Heart left ventricle (tissue), 16 donors: ENCODE measurements at regions not wholly inside any gene's neighbourhood (a gene's known extent, or its start where the extent isn't known, plus 50 kb on each side); places are given as distances from the start of the nearest gene placed in this dataset.

Experiments used
- ATAC-seq, 4 donors: fragments of 200-7000 bp; cut with Tn5 transposase; one replicate each; pipeline ENCODE4 v1.9.1; 2020 to 2022; ENCODE audit warnings: moderate library complexity in 4 of 4, mild to moderate bottlenecking in 3 of 4, moderate number of reproducible peaks in 1 of 4
- DNase-seq, 5 donors: peaks; one replicate each; pipeline ENCODE4 v3.0.0-alpha.2; 2020
- H3K27ac ChIP-seq, 12 donors: fragments of 200-600 bp; sonication (generic) in 4 of 12; one replicate each; pipeline versions ENCODE4 v1.5.0 to v1.8.0; 2016 to 2022; ENCODE audit warnings: mild to moderate bottlenecking in 2 of 12
- H3K27me3 ChIP-seq, 9 donors: fragments of 200-600 bp; sonication (generic) in 2 of 9; one replicate each; pipeline versions ENCODE4 v1.5.1 to v1.8.0; 2016 to 2022; ENCODE audit warnings: mild to moderate bottlenecking in 3 of 9
- H3K36me3 ChIP-seq, 9 donors: fragments of 200-600 bp; sonication (generic) in 2 of 9; one replicate each; pipeline versions ENCODE4 v1.5.0 to v1.8.0; 2018 to 2022; ENCODE audit warnings: mild to moderate bottlenecking in 2 of 9
- H3K4me1 ChIP-seq, 12 donors: fragments of 200-600 bp; sonication (generic) in 4 of 12; one replicate each; pipeline versions ENCODE4 v1.5.0 to v1.8.0; 2016 to 2022; ENCODE audit warnings: mild to moderate bottlenecking in 3 of 12
- H3K4me3 ChIP-seq, 12 donors: fragments of 200-600 bp; sonication (generic) in 4 of 12; one replicate each; pipeline versions ENCODE4 v1.5.0 to v1.8.0; 2017 to 2022; ENCODE audit warnings: mild to moderate bottlenecking in 9 of 12, moderate library complexity in 4 of 12
- H3K9me3 ChIP-seq, 12 donors: fragments of 200-600 bp; sonication (generic) in 4 of 12; one replicate each; pipeline versions ENCODE4 v1.5.0 to v1.8.0; 2016 to 2022; ENCODE audit warnings: mild to moderate bottlenecking in 1 of 12
- POLR2A ChIP-seq, 2 donors: fragments of 450-650 bp; IDR thresholded peaks; one replicate each; pipeline ENCODE4 v1.6.1; 2017; ENCODE audit warnings: antibody characterized with exemption in 2 of 2, mild to moderate bottlenecking in 2 of 2, moderate library complexity in 2 of 2
- WGBS, 4 donors: extraction: QIAGEN DNeasy Blood & Tissue Kit in 2 of 4; methylation state at CpG; one replicate each; pipeline versions ENCODE4 v1.1.5 to v1.1.7; 2013 to 2018; 5-methylcytosine and 5-hydroxymethylcytosine counted together
- intact Hi-C, 10 donors: fragments of 100-400 bp; cut with DNase I; formaldehyde crosslinking; loops; one replicate each; pipeline versions ENCODE4 v1.11.1 to v1.14.2; 2022
- TF ChIP-seq, protein P1 (sequence below), 12 donors: fragments of 200-600 bp; sonication (generic) in 4 of 12; IDR thresholded peaks; one replicate each; pipeline versions ENCODE4 v1.5.0 to v1.8.0; 2018 to 2022; ENCODE audit warnings: antibody characterized with exemption in 12 of 12, mild to moderate bottlenecking in 5 of 12
- donor health status: ischemic (EF 13 %, LVEDD 7.1; RV severe dilation, severe dysfunction).
- donor health status: healthy with polysubstance abuse.
- donor health status: DM: no; HTN: yes; CAD: no.
- donor health status: DM: no; HTN: no; CAD: no.
- donor health status: ischemic (EF 25% LVEDD 6.9; RV normal size, moderate dysfunction).
- donor health status: ischemic (EF 25% LVEDD 5.7; RV mildly dilated, moderate dysfunction).
- donor health status: healthy.
- donor health status: DM: yes; HTN: yes; CAD: no.
- donor health status: ischemic (EF 35%, LVEDD 5.7; RV mildly dilated, moderate dysfunction).
- donor health status: nonischemic (EF 11% LVEDD 7.7; RV severe dilation, severe dysfunction).
- donor health status: DM: yes; HTN: yes; CAD: no.
- donor health status: PGD.
- donor health status: ischemic (EF 29% LVEDD 5.4; RV normal size, mild dysfunction).
- donor health status: nonischemic (EF 23%, LVEDD 6.1; RV moderate dilation, normal function).

DNA sequence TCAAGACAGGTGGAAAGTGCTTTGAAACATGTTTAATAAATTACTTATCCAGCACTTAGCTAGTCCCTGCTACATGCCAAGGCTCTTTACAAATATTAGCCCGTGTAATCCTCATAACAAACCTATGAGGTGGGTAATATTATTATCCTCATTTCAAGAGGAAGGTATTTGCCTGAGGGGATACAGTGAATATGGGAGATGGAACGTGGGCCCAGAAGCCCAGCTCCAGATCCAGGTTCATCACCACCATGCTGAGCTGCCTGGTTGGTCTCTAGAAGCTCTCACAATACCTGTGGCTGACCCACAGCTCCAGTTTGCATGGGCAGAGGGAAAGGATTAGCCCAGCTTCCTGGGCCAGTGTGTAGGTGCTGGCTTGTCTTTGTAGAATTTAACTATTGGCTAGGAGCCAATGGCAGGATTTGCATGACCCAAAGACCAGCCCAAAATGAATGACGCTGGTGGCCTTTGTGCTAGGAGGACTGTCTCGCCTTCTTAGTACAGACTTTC is 61.6 kb upstream of the ATP8B1 start:
- 85 to 91% (median 91%) methylated on average over 4 of the region's 4 CpGs for WGBS, 4 donors
- Histone ChIP-seq H3K27ac (no peak overlapping the region), H3K4me3 (no peak overlapping the region), H3K27me3 (no peaks in the 10 kb centered on the region), H3K9me3 (no peaks in the 10 kb centered on the region), H3K36me3 (no peaks in the 10 kb centered on the region), H3K4me1 (no peaks in the 10 kb centered on the region)
- TF ChIP-seq POLR2A (IDR thresholded peaks at IDR 0.05), result no peak
- TF ChIP-seq, protein P1, sequence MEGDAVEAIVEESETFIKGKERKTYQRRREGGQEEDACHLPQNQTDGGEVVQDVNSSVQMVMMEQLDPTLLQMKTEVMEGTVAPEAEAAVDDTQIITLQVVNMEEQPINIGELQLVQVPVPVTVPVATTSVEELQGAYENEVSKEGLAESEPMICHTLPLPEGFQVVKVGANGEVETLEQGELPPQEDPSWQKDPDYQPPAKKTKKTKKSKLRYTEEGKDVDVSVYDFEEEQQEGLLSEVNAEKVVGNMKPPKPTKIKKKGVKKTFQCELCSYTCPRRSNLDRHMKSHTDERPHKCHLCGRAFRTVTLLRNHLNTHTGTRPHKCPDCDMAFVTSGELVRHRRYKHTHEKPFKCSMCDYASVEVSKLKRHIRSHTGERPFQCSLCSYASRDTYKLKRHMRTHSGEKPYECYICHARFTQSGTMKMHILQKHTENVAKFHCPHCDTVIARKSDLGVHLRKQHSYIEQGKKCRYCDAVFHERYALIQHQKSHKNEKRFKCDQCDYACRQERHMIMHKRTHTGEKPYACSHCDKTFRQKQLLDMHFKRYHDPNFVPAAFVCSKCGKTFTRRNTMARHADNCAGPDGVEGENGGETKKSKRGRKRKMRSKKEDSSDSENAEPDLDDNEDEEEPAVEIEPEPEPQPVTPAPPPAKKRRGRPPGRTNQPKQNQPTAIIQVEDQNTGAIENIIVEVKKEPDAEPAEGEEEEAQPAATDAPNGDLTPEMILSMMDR (IDR thresholded peaks at IDR 0.05), result no peak
- ATAC-seq (no peak), DNase-seq (no peak)
- intact Hi-C loops, result no loop called here

DNA sequence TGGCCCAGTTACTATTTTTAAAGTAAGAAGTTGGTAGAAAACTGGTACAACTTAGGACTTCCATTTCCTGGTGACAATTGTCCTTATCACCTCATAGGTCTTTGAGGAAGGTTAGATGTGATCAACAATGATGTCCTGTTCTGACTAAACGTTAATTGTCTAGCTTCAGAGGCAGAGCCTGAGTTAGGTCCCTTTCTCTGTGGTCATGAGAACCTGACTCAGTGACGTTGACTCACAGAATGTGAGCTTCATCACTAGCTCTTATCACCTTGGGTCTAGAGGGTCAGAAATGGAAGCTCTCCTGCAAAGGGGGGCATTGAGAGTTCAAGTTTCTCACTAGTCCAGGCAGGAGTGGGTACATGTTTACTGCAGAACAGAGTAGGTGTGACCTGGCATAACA is 60.6 kb upstream of the ATP8B1 start:
- Histone ChIP-seq H3K36me3 (no peaks in the 10 kb centered on the region), H3K27ac (no peak overlapping the region), H3K4me3 (no peak overlapping the region), H3K27me3 (no peaks in the 10 kb centered on the region), H3K4me1 (no peaks in the 10 kb centered on the region), H3K9me3 (no peaks in the 10 kb centered on the region)
- WGBS, 4 donors, result 71 to 81% (median 76%) methylated on average over 2 of the region's 2 CpGs
- ATAC-seq (no peak), DNase-seq (no peak)
- TF ChIP-seq, protein P1 (IDR thresholded peaks at IDR 0.05), result no peak
- TF ChIP-seq POLR2A (IDR thresholded peaks at IDR 0.05), result no peak
- intact Hi-C loops, result no loop called here

DNA sequence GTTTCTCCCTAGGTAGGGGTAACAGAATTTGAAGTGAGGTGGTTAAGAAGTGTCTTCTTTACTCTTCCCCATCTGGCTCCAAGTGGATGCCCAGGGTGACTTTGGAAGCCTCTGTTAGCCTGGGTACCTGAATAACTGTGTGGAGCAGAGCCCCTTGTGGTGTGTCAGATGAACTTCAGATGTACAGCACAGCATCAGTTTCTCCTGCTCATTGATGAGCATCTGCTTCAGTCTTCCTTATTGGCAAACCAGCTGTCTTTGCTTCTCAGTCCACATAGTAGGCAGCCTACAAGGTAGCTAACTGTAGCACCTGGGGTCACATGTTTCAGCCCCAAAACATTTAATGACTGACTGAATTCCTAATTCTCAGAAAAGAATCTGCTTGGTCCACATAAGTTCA is 56.2 kb upstream of the ATP8B1 start:
- Histone ChIP-seq H3K27ac (no peak overlapping the region), H3K4me3 (no peak overlapping the region), H3K27me3 (no peaks in the 10 kb centered on the region), H3K36me3 (no peaks in the 10 kb centered on the region), H3K4me1 (no peaks in the 10 kb centered on the region), H3K9me3 (no peaks in the 10 kb centered on the region)
- TF ChIP-seq POLR2A (IDR thresholded peaks at IDR 0.05), result no peak
- TF ChIP-seq, protein P1 (IDR thresholded peaks at IDR 0.05), result peak in 6 of 12 donors; percentile 12 to 43 (median 34)
- ATAC-seq, result no peak
- DNase-seq, result no peak
- intact Hi-C loops, result no loop called here

DNA sequence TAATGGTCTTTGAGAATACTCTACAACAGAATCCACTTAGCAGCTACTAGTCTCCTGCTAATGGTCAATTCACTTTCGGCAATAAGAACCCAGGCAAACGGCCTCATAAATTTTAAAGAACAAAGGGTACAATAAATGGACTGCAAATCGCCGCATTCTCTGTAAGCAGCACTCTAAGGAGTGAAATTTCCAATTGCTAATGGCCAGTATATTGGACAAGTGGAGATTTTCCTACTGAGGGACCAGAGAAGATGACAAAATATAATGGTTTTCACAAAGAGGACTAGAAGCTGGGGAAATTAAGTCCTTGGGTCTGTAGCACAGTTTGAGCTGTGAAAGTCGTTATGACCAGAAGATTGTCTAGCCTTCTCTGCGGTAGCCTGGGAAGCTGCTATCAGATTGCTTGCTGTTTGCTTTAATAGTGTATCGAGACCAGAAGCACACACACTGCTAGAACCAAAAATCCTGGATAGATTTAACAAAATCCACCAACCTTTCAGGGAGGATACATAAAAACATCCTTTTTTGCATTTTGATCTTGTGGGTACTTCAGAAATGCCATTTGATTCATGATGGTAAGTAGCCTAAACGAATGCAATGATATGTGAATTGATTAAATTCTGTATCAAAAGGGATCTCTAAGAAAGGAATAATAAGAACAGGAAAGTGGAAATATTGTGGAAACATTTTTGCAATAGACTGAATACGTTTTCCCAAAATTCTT is 53.6 kb upstream of the ATP8B1 start:
- DNase-seq (no peak), ATAC-seq (no peak)
- Histone ChIP-seq H3K9me3 (no peaks in the 10 kb centered on the region), H3K27me3 (no peaks in the 10 kb centered on the region), H3K36me3 (no peaks in the 10 kb centered on the region), H3K27ac (no peak overlapping the region), H3K4me3 (no peak overlapping the region), H3K4me1 (no peaks in the 10 kb centered on the region)
- 76 to 85% (median 82%) methylated on average over 9 of the region's 9 CpGs for WGBS, 4 donors
- intact Hi-C loops, result no loop called here
- TF ChIP-seq, protein P1 (IDR thresholded peaks at IDR 0.05), result no peak
- no peak for TF ChIP-seq POLR2A (IDR thresholded peaks at IDR 0.05)
